IPS-15b (cell line): ENCODE measurements at regions not wholly inside any gene's neighbourhood (a gene's known extent, or its start where the extent isn't known, plus 50 kb on each side); places are given as distances from the start of the nearest gene placed in this dataset.
A peak's percentile ranks its signal among the peaks of the same experiment; 100 is the strongest.

Experiments used
- H3K27me3 ChIP-seq: one replicate; pipeline ENCODE4 v1.6.1; 2013; ENCODE audit warnings: low read length; ENCODE audit not compliant: control insufficient read depth, insufficient read depth
- H3K36me3 ChIP-seq: one replicate; pipeline ENCODE4 v1.6.1; 2013; ENCODE audit warnings: low read length; ENCODE audit not compliant: control insufficient read depth, insufficient read depth
- H3K4me1 ChIP-seq: one replicate; pipeline ENCODE4 v1.6.1; 2013; ENCODE audit warnings: mild to moderate bottlenecking, low read length; ENCODE audit not compliant: control insufficient read depth, insufficient read depth
- H3K4me3 ChIP-seq: one replicate; pipeline ENCODE4 v1.5.1; 2013; ENCODE audit warnings: low read depth, low read length
- H3K9ac ChIP-seq: one replicate; pipeline ENCODE4 v1.6.1; 2013; ENCODE audit warnings: low read depth, mild to moderate bottlenecking, low read length
- H3K9me3 ChIP-seq: one replicate; pipeline ENCODE4 v1.6.1; 2013; ENCODE audit warnings: mild to moderate bottlenecking, low read length; ENCODE audit not compliant: control insufficient read depth, insufficient read depth

DNA sequence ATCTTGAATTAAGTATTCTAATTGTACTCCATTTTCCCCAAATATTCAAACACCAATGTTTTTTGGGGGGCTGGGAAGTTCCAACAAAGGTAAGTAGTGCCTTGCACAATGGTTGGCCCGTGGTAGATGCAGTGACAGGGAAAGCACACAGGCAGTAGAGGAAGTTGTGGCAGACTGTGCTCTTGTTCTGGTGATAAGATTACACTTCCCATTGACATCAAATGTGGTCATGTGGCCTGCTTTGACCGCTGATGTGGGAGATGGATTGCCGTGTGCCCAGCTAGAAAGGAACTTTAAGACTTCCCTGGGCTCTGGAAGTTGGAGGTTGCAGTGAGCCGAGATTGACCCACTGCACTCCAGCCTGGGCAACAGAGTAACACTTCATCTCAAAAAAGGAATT, 223.8 kb downstream of the VRK1 start:
- no peak overlapping the region for H3K4me3 ChIP-seq
- peaks cover 11% of the 10 kb centered on the region for H3K4me1 ChIP-seq
- no peak overlapping the region for H3K9ac ChIP-seq
- no peaks in the 10 kb centered on the region for H3K36me3 ChIP-seq
- H3K9me3 ChIP-seq, result no peaks in the 10 kb centered on the region
- no peaks in the 10 kb centered on the region for H3K27me3 ChIP-seq

GRCh38 chr14:97021571-97022168, 224.5 kb downstream of the VRK1 start:
- Histone ChIP-seq H3K36me3 (no peaks in the 10 kb centered on the region), H3K4me3 (no peak overlapping the region), H3K9me3 (no peaks in the 10 kb centered on the region), H3K4me1 (peaks cover 16% of the 10 kb centered on the region), H3K27me3 (no peaks in the 10 kb centered on the region), H3K9ac (no peak overlapping the region)

GRCh38 chr14:97022741-97023140, 225.6 kb downstream of the VRK1 start:
- Histone ChIP-seq H3K36me3 (no peaks in the 10 kb centered on the region), H3K9me3 (no peaks in the 10 kb centered on the region), H3K27me3 (no peaks in the 10 kb centered on the region), H3K4me1 (peaks cover 24% of the 10 kb centered on the region), H3K9ac (no peak overlapping the region), H3K4me3 (no peak overlapping the region)

DNA sequence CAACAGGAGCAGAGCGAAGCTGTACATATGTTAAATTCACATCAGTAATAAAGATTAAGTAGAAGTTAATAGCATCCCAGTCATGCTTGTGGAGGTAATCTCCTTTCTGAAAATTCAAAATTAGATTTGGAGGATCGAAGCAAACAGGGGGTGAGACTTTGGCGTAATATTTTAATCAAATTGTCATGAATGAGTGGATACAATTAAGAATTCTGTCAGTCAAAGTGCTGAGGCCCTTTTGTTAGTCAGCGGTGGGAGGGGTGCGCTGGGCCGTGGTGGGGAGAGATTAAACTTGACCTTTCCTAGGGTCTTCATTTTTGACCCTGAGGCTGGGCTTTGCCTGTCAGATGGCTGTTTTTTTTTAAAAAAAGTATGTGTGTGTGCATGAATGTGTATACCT, 226.7 kb downstream of the VRK1 start:
- no peaks in the 10 kb centered on the region for H3K27me3 ChIP-seq
- no peak overlapping the region for H3K9ac ChIP-seq
- H3K36me3 ChIP-seq, result no peaks in the 10 kb centered on the region
- H3K4me3 ChIP-seq, result no peak overlapping the region
- peaks cover 24% of the 10 kb centered on the region for H3K4me1 ChIP-seq
- no peaks in the 10 kb centered on the region for H3K9me3 ChIP-seq

DNA sequence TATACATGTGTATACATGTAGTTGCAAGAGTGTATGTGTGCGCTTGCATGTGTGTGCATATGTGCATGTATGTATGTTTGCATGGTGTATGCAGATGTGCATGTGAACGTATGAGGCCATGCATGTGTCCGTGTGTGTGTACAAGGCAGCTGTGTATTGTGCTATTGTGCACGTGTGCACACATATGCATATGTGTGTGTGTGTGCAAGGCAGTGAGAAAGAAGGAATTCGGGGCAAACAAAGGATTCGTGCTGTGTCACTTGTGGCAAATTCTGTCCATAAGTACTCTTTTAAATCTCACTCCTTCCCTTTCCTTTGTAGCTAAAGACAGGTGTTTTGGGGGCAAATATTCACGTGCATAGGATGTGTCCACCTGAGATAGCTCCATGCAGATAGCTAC, 227.1 kb downstream of the VRK1 start:
- H3K36me3 ChIP-seq, result no peaks in the 10 kb centered on the region
- no peaks in the 10 kb centered on the region for H3K27me3 ChIP-seq
- H3K9ac ChIP-seq, result no peak overlapping the region
- no peak overlapping the region for H3K4me3 ChIP-seq
- H3K9me3 ChIP-seq, result no peaks in the 10 kb centered on the region
- peaks cover 24% of the 10 kb centered on the region for H3K4me1 ChIP-seq

DNA sequence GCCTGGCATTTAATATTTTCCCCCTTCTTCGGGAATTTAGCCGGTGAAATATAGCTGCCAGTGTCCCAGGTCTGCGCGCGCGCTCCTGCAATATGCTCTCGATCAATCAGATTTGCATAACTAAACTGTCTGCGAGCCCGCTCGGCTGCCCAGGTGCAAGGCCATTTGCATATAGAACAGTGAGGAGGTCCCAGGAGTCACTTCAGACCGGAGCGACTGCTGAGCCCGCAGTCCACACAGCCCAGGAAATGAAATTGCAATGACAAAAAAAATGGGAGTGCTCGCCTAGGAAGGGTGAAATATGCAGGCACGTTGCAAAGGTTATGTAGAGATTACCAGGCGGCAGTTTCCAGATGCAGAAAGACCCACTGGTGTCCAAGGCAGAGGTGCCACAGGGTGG, 228.5 kb downstream of the VRK1 start:
- peak overlapping the region; percentile 13 for H3K9ac ChIP-seq
- peaks cover 24% of the 10 kb centered on the region for H3K4me1 ChIP-seq
- no peaks in the 10 kb centered on the region for H3K27me3 ChIP-seq
- no peaks in the 10 kb centered on the region for H3K9me3 ChIP-seq
- H3K36me3 ChIP-seq, result no peaks in the 10 kb centered on the region
- peak overlapping the region; percentile 37 for H3K4me3 ChIP-seq

- H3K36me3 ChIP-seq, result no peaks in the 10 kb centered on the region
- H3K9ac ChIP-seq, result no peak overlapping the region
- H3K27me3 ChIP-seq, result peaks cover 8% of the 10 kb centered on the region
- no peaks in the 10 kb centered on the region for H3K9me3 ChIP-seq
- H3K4me1 ChIP-seq, result peaks cover 24% of the 10 kb centered on the region
- no peak overlapping the region for H3K4me3 ChIP-seq
These were observed 230.2 kb downstream of the VRK1 start for GRCh38 chr14:97027256-97027999.

GRCh38 chr14:97028382-97028781, 231.2 kb downstream of the VRK1 start:
- H3K4me3 ChIP-seq, result no peak overlapping the region
- peaks cover 16% of the 10 kb centered on the region for H3K27me3 ChIP-seq
- no peaks in the 10 kb centered on the region for H3K9me3 ChIP-seq
- H3K9ac ChIP-seq, result no peak overlapping the region
- H3K4me1 ChIP-seq, result peaks cover 24% of the 10 kb centered on the region
- H3K36me3 ChIP-seq, result no peaks in the 10 kb centered on the region

DNA sequence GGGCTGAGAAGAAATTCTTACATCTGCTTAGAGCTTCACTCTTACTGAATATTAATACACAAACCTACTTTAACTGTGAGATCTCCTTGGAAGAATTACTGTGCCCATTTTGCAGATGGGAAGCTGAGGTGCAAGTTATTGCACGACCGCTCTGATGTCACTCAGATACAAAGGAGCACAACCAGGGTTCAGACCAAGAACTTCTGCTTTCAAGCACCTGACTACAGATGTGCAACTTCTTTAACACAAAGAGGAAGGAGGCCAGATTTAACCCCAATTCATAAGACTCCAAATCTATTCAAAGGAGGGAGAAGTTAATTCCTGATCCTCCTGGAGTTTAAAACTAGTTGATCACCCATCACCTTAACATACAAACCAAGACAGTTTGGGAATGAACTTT, 232.6 kb downstream of the VRK1 start:
- Histone ChIP-seq H3K36me3 (no peaks in the 10 kb centered on the region), H3K27me3 (peaks cover 26% of the 10 kb centered on the region), H3K4me1 (peaks cover 22% of the 10 kb centered on the region), H3K9ac (no peak overlapping the region), H3K9me3 (no peaks in the 10 kb centered on the region), H3K4me3 (no peak overlapping the region)

- H3K36me3 ChIP-seq, result no peaks in the 10 kb centered on the region
- no peak overlapping the region for H3K4me3 ChIP-seq
- H3K9me3 ChIP-seq, result no peaks in the 10 kb centered on the region
- peaks cover 31% of the 10 kb centered on the region for H3K27me3 ChIP-seq
- no peak overlapping the region for H3K9ac ChIP-seq
- H3K4me1 ChIP-seq, result peaks cover 8% of the 10 kb centered on the region
These were observed 234.3 kb downstream of the VRK1 start for GRCh38 chr14:97031530-97031929.

DNA sequence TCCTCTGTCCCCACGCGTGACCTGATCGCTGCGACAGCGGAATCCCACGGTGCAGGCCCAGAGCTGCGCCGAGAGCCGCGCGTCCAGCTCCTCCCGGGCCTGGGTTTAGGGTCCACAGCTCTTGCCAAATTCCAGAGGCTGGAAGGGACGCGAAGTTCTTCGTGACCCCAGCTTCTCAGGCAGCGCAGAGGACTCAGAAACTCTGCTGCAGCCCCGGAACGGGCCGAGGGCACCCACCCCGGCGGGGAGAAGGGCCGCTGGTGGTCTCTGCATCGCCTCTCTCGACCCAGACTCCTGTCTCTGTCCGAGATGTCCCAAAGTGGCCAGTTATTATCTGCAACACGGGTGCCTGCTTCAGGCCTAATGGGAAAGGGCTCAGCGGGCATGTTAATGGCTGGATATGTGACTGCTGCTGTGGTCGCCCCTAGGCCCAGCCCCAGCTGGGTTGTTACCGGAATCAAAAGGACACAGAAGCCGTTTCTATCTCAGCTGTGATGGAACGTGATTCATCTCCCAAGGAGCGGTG, 236.4 kb downstream of the VRK1 start:
- Histone ChIP-seq H3K4me3 (peak overlapping the region; percentile 65), H3K4me1 (no peaks in the 10 kb centered on the region), H3K9me3 (no peaks in the 10 kb centered on the region), H3K36me3 (no peaks in the 10 kb centered on the region), H3K27me3 (peaks cover 31% of the 10 kb centered on the region), H3K9ac (no peak overlapping the region)
